ENCODE measurements at regions not wholly inside any gene's neighbourhood (a gene's known extent, or its start where the extent isn't known, plus 50 kb on each side); places are given as distances from the start of the nearest gene placed in this dataset.

DNA sequence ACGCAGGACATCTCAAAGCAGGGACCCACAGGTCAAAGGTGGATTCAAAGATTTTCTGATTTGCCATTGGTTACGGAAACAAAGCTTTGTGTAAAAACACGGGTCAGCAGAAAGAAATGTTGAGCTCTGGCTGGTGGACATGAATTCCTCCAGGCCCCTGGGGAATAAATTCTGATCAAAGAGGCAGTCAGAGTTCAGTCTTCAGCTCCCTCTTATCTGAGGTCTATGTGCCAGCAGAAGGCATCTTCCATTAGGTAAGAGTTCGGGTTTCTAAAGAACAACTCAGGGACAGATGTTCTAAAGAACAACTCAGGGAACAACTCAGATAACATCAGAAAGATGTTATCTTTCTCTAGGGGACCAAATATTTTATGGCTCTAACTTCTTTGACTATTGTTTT is 64.9 kb upstream of the PALS2 start:
- TF ChIP-seq, protein P1, sequence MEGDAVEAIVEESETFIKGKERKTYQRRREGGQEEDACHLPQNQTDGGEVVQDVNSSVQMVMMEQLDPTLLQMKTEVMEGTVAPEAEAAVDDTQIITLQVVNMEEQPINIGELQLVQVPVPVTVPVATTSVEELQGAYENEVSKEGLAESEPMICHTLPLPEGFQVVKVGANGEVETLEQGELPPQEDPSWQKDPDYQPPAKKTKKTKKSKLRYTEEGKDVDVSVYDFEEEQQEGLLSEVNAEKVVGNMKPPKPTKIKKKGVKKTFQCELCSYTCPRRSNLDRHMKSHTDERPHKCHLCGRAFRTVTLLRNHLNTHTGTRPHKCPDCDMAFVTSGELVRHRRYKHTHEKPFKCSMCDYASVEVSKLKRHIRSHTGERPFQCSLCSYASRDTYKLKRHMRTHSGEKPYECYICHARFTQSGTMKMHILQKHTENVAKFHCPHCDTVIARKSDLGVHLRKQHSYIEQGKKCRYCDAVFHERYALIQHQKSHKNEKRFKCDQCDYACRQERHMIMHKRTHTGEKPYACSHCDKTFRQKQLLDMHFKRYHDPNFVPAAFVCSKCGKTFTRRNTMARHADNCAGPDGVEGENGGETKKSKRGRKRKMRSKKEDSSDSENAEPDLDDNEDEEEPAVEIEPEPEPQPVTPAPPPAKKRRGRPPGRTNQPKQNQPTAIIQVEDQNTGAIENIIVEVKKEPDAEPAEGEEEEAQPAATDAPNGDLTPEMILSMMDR (IDR thresholded peaks at IDR 0.05) = no peak
- no peak for TF ChIP-seq EZH2 (IDR thresholded peaks at IDR 0.05; ENCODE audit: borderline replicate concordance, insufficient read depth, low read depth, low read length, poor library complexity, severe bottlenecking)

Data from B cell (primary cell).